GM18499 (cell line): ENCODE measurements at regions not wholly inside any gene's neighbourhood (a gene's known extent, or its start where the extent isn't known, plus 50 kb on each side); places are given as distances from the start of the nearest gene placed in this dataset.
"Not testable (repeated sequence)": the region's sequence is repeated elsewhere in the genome, so short reads cannot be mapped to it uniquely, and the experiment has no call there.

ENCODE experiments used
- ATAC-seq: cut with Tn5 transposase; IDR thresholded peaks from one replicate; pipeline ENCODE4 v1.9.1; 2021; ENCODE audit warnings: moderate number of reproducible peaks; ENCODE audit not compliant: insufficient read depth, unreplicated experiment

GRCh38 chr3:176032043-176032442 is 1165.2 kb downstream of the TBL1XR1 start:
- no peak for ATAC-seq

DNA sequence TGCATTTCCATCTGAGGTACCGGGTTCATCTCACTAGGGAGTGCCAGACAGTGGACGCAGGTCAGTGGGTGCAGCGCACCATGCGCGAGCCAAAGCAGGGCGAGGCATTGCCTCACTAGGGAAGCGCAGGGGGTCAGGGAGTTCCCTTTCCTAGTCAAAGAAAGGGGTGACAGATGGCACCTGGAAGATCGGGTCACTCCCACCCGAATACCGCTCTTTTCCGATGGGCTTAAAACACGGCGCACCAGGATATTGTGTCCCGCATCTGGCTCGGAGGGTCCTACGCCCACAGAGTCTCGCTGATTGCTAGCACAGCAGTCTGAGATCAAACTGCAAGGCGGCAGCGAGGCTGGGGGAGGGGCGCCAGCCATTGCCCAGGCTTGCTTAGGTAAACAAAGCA is 1157.1 kb downstream of the NAALADL2 start:
- not testable (repeated sequence) for ATAC-seq

DNA sequence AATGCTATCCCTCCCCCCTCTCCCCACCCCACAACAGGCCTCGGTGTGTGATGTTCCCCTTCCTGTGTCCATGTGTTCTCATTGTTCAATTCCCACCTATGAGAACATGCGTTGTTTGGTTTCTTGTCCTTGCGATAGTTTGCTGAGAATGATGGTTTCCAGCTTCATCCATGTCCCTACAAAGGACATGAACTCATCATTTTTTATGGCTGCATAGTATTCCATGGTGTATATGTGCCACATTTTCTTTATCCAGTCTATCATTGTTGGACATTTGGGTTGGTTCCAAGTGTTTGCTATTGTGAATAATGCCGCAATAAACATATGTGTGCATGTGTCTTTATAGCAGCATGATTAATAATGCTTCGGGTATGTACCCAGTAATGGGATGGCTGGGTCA is 1156.1 kb downstream of the NAALADL2 start:
- ATAC-seq, result not testable (repeated sequence)

- no peak for ATAC-seq
Measured at GRCh38 chr3:176009256-176009655, 1150.1 kb downstream of the NAALADL2 start.

DNA sequence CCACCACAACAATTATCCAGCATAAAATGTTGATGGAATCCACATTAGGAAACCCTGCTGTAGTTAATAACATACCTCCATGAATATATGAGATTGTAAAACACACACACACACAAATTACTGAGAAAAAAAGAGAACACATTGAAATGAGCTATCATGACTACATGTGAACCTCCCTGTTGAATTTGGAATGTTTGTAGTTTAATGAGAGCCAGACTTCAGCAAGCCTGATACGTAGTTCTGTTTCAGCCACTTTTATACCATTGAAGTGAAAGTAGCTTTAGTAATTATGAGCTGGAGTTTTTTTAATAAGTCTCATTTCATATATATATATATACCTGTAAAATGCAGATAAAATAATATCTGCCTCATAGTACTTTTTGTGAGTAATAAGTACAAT is 1146.4 kb downstream of the NAALADL2 start:
- ATAC-seq, result no peak

DNA sequence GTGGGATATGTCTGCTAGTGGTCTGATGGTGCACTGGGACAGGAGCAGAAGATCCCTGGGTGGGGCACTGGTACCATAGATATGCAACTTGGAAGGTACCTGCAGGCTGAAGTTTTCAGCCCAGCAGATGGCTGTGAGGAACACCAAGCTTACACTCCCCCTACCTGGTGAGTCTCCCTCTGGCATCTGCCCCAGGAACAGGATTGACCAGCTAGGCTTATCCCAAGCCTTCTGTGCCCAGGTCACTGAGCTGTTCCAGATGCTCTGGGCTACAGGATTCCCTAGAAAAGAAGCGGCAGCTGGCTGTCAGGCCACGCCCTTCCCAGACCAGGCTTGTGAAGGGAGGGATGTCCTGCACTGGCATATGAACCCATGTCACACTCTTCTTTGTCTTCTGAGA is 1130.0 kb downstream of the NAALADL2 start:
- ATAC-seq, result no peak

GRCh38 chr3:175988401-175988800 is 1129.3 kb downstream of the NAALADL2 start:
- no peak for ATAC-seq

DNA sequence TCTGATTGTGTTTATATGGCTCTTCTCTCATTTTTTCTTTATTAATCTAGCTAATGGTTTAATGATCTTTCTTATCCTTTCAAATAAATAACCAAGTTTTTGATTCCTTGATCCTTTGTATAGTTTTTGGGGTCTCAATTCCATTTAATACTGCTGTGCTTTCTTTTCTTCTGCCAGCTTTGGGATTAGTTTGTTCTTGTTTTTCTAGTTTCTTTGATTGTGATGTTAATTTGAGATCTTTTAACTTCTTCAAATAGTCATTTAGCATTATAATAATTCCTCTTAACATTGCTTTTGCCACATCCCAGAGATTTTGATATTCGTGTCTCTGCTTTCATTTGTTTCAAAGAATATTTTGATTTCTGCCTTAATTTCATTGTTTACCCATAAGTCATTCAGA is 1126.6 kb downstream of the NAALADL2 start:
- ATAC-seq, result no peak

- no peak for ATAC-seq
Measured at GRCh38 chr3:175983379-175983778, 1124.2 kb downstream of the NAALADL2 start.

DNA sequence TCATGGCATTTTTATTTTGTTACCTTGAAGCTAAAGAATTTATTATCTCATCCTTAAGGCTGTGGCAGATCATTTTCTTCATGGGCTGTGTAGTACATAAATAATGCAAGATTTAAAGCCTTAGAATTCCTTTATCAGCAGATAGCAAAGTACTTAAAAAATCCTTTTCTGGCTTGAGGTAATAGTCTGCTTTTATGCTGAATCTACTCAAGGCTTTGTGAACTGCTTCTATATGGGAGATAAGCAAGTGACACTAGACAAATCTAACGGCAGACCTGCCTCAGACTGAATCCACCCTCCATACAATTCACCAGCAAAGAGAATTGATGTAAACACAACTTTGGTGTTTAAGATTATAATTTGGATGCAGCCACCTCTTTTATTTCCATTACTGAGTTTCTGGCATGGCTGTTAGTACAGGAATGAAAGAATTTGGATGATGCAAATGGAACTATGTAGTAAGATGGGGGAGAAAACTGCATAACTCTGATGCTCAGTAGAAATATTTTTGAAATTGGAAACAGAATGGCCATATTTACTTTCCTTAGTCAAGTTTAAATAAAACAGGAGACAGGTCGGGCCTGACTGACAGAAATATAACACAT is 1121.5 kb downstream of the NAALADL2 start:
- ATAC-seq, result no peak

DNA sequence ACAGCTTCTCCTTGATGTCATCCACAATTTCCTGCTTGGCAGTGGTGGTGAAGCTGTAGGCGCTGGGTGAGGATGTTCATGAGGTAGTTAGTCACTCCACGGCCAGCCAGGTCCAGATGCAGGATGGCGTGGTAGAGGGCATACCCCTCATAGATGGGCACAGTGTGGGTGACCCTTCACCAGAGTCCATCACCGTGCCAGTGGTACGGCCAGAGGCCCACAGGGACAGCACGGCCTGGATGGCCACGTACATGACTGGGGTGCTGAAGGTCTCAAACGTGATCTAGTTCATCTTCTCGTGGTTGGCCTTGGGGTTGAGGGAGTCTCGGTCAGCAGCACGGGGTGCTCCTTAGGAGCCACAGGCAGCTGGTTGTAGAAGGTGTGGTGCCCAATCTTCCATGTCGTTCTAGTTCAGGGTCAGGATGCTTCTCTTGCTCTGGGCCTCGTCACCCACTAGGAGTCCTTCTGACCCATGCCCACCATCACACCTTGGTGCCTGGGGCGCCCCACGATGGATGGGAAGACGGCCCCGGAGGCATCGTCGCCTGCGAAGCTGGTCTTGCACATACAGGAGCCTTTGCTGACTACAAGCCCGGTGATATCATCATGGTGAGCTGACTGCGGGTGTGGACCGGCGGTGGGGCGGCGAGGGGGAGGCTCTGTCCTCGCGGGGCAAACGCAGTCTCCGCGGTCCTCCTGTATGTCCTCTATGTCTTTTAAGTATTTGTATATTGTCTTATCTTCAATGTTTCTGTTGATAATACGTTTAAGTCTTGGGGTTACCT is 1119.0 kb downstream of the NAALADL2 start:
- ATAC-seq, result no peak

DNA sequence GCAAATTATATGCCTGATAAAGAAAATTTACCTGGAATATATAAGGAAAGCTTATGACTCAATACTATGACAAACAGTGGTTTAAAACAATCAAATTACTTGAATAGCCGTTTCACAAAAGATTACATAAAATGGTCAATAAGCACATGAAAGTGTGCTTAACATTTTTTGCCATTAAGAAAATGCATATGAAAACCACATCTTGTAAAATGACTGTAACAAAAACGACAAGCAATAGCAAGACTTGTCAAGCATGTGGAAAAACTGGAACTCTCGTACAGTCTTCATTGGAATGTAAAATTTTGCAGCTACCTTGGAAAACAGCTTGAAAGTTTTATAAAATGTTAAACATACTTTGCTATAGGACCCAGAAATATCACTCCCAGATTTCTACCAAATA is 1110.3 kb downstream of the NAALADL2 start:
- ATAC-seq, result no peak

- no peak for ATAC-seq
Measured at GRCh38 chr3:175965036-175965435, 1105.9 kb downstream of the NAALADL2 start.

DNA sequence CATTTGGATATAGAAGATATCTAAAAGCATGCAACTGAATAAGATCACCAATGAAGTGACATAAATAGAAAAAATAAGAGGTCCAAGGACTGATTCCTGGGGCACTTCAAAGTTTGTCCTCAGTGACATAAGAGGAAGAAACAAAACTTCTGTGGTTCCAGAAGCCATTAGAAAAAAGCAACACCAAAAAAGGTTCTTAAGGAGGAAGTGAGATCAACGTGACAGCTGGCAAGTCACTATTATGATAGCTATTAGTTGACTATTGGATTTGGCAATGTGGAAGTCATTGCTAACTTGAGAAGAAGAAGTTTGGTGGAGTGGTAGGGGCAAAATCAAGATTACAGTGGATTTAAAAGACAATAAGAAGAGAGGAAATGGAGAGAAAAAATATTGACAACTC is 1098.3 kb downstream of the NAALADL2 start:
- ATAC-seq, result peak; percentile 51

DNA sequence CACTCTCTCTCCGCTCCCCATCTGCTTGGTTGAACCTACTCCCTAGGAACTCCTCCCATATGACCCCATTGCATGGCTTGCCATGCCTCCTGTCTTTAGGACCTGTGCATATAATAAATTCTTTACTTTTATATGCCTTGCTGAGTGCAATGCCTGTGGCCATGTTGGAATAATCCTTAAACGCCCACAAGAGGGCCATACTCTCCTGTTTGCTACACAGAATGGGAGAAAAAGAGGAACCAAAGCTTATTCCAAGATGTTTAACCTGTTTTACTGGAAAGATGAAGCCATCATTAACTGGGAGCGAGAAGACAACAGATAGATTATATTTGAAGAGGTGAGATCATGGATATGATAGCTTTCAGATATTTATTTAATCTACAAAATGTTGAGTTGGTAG is 1097.8 kb downstream of the NAALADL2 start:
- ATAC-seq, result no peak

DNA sequence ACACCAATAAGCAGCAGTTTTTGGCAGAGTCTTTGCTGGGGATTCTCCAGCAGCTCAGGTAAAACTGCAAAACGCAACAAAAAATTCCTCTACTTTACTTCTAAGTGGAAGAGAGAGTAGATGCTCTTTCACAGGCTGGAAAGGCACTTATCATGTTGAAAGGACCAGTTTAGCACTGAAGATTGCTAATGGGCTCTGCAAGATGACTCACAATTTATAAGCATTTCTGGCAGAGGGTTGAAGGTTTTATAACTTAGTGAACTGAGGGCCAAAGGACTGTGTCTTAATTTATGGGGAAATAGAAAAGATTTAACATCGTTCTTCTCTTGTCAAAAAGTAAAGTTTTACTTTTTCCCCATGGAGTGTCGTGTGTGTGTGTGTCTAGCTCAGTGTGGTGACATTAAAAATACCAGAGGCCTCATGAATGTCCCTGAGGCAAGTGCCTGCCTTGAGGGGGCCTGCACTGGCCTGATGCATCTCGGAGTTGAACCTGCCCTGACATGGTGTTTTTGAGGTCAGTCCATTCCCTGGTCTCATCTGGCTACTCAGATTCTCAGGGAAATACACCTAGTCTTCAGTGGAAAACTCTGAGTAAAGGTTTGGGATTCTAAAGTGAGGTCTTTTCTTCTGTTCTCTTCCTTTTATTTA is 1092.0 kb downstream of the NAALADL2 start:
- no peak for ATAC-seq

GRCh38 chr3:175948041-175948440 is 1088.9 kb downstream of the NAALADL2 start:
- no peak for ATAC-seq

DNA sequence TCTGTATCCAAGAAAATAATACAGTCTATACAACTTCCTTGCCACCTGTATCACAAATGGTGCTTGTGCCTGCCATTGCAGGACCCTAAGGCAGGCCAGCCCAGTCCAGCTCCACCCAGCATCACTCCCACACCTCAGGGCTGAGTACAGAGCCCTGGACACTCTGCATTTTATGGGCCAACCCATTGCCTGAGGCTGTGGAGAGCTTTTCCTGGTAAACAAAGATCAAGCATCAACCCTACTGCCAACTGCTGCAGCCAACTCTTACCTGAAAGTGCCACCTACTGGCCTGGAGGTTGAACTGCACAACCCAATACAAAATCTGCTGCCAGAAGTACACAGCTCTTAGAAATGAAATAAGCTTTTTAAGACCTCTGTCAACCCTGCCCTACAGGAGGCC is 1082.2 kb downstream of the NAALADL2 start:
- ATAC-seq, result no peak

GRCh38 chr3:175940881-175941280 is 1081.7 kb downstream of the NAALADL2 start:
- no peak for ATAC-seq

DNA sequence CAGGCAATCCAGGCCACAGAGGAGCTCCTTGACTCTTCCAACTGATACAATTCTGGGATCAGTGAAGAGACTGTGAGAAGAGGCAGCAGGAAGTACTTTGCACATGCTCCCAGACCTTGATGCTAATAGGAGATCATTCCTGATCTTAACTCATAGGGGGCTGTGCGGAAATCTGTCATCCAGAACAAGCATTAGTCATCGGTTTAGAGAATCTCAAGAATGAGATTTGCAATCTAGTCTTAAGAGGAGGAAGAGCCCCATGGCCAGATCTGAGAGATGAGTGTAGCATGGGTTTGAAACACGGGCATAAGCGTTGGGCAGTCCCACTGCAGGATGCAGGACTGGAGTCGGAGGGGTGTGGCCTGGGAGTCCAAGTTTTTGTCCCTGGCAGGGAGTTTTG is 1081.1 kb downstream of the NAALADL2 start:
- ATAC-seq, result no peak

GRCh38 chr3:175937367-175937766 is 1078.2 kb downstream of the NAALADL2 start:
- ATAC-seq, result not testable (repeated sequence)

DNA sequence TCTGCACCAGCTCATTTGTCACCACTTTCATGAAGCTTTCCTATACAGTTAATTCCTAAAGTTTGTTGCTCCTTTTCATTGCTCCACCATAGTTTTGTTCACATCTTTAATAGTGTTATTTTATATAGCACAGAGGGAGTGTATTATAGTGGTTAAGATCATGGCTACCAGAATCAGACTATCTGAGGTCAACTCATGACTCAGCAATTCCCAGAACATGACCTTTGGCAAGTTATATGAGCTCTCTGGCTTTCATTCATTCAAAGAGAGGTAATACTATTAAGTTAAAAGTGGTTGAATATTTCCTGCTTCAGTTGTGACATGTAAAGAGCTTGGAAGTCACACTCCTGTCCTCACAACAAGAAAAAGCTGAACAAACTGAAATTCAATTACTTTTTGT is 1073.5 kb downstream of the NAALADL2 start:
- no peak for ATAC-seq
